PC-9 (cell line): ENCODE measurements at regions not wholly inside any gene's neighbourhood (a gene's known extent, or its start where the extent isn't known, plus 50 kb on each side); places are given as distances from the start of the nearest gene placed in this dataset.

ENCODE experiments used
- BruUV-seq: library from RNA; stranded (reverse); fragments of 400-500 nt; replicated peaks from 2 replicates; lab custom pipeline; 2021; lab: Mats Ljungman, UMichigan
- CTCF ChIA-PET: fragments of 300-600 bp; sonication (Branson Sonifier 250); formaldehyde crosslinking; loops from one replicate; lab custom pipeline; 2022; ENCODE audit warnings: antibody characterized with exemption; lab: Charles Lee
- POLR2A ChIA-PET: fragments of 300-600 bp; sonication (Branson Sonifier 250); formaldehyde crosslinking; loops from one replicate; lab custom pipeline; 2022; ENCODE audit warnings: antibody characterized with exemption; ENCODE audit not compliant: unreplicated experiment; lab: Charles Lee
- DNase-seq, 2 experiments: peaks; one replicate each; pipeline versions ENCODE4 v3.0.0 to v3.0.0-alpha.2; 2015 to 2022; ENCODE audit warnings: mixed read lengths in 1 of 2
- H2AFZ ChIP-seq: fragments of 200-600 bp; sonication (generic); 2 replicates; pipeline ENCODE4 v1.8.1; 2017; ENCODE audit warnings: antibody characterized with exemption
- H3F3A ChIP-seq: fragments of 200-600 bp; sonication (generic); 2 replicates; pipeline ENCODE4 v1.8.1; 2017; ENCODE audit warnings: antibody characterized with exemption, mild to moderate bottlenecking, low read depth; ENCODE audit not compliant: insufficient read depth
- H3K27ac ChIP-seq: fragments of 200-600 bp; sonication (generic); 2 replicates; pipeline ENCODE4 v1.6.1; 2016; ENCODE audit warnings: mixed run types
- H3K27me3 ChIP-seq: fragments of 200-600 bp; sonication (generic); 2 replicates; pipeline ENCODE4 v1.6.1; 2016; ENCODE audit warnings: low read depth, mixed run types; ENCODE audit not compliant: insufficient read depth
- H3K36me3 ChIP-seq: fragments of 200-600 bp; sonication (generic); 2 replicates; pipeline ENCODE4 v1.6.1; 2016; ENCODE audit warnings: low read depth, mixed run types
- H3K4me1 ChIP-seq: fragments of 200-600 bp; sonication (generic); replicated peaks from 2 replicates; pipeline ENCODE4 v1.6.1; 2016; ENCODE audit warnings: mixed run types; ENCODE audit not compliant: insufficient read depth
- H3K4me2 ChIP-seq: fragments of 200-600 bp; sonication (generic); 2 replicates; pipeline ENCODE4 v1.6.1; 2017; ENCODE audit warnings: mixed run types
- H3K4me3 ChIP-seq: fragments of 200-600 bp; sonication (generic); 2 replicates; pipeline ENCODE4 v1.6.1; 2016; ENCODE audit warnings: mixed run types
- H3K79me2 ChIP-seq: fragments of 200-600 bp; sonication (generic); 2 replicates; pipeline ENCODE4 v1.6.1; 2017; ENCODE audit warnings: low read depth, mixed run types
- H3K9me2 ChIP-seq: fragments of 200-600 bp; sonication (generic); 2 replicates; pipeline ENCODE4 v1.8.1; 2017; ENCODE audit warnings: mild to moderate bottlenecking; ENCODE audit not compliant: insufficient read depth
- H3K9me3 ChIP-seq: fragments of 200-600 bp; sonication (generic); 2 replicates; pipeline ENCODE4 v1.8.1; 2016; ENCODE audit warnings: low read depth; ENCODE audit not compliant: insufficient read depth
- H4K20me1 ChIP-seq: fragments of 200-600 bp; sonication (generic); 2 replicates; pipeline ENCODE4 v1.8.1; 2017; ENCODE audit not compliant: insufficient read depth
- EZH2 ChIP-seq: fragments of 200-600 bp; sonication (generic); IDR thresholded peaks from 2 replicates; pipeline ENCODE4 v1.8.0; 2017; ENCODE audit warnings: antibody characterized with exemption, low read depth
- intact Hi-C: fragments of 100-400 bp; cut with micrococcal nuclease; formaldehyde crosslinking; loops from one replicate; pipeline ENCODE4 v1.10.0; 2022; ENCODE audit not compliant: unreplicated experiment
- TF ChIP-seq, protein P1 (sequence below): fragments of 200-600 bp; sonication (generic); conservative IDR thresholded peaks from 2 replicates; pipeline ENCODE4 v1.6.1; 2017; ENCODE audit warnings: mixed run types, antibody characterized with exemption, mild to moderate bottlenecking, moderate library complexity

- Histone ChIP-seq H3K9me2 (no peaks in the 10 kb centered on the region), H3F3A (no peaks in the 10 kb centered on the region), H3K79me2 (no peaks in the 10 kb centered on the region), H3K27ac (no peak overlapping the region), H3K4me3 (no peak overlapping the region), H3K36me3 (no peaks in the 10 kb centered on the region), H3K27me3 (0 out of 2 replicates have a peak, but pooled peaks cover 10% of the 10 kb centered on the region), H2AFZ (no peak overlapping the region), H4K20me1 (no peaks in the 10 kb centered on the region), H3K9me3 (no peaks in the 10 kb centered on the region), H3K4me1 (no peaks in the 10 kb centered on the region), H3K4me2 (no peak overlapping the region)
- TF ChIP-seq EZH2, result no peak
- TF ChIP-seq, protein P1, sequence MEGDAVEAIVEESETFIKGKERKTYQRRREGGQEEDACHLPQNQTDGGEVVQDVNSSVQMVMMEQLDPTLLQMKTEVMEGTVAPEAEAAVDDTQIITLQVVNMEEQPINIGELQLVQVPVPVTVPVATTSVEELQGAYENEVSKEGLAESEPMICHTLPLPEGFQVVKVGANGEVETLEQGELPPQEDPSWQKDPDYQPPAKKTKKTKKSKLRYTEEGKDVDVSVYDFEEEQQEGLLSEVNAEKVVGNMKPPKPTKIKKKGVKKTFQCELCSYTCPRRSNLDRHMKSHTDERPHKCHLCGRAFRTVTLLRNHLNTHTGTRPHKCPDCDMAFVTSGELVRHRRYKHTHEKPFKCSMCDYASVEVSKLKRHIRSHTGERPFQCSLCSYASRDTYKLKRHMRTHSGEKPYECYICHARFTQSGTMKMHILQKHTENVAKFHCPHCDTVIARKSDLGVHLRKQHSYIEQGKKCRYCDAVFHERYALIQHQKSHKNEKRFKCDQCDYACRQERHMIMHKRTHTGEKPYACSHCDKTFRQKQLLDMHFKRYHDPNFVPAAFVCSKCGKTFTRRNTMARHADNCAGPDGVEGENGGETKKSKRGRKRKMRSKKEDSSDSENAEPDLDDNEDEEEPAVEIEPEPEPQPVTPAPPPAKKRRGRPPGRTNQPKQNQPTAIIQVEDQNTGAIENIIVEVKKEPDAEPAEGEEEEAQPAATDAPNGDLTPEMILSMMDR, result no peak
- ChIA-PET CTCF (no interaction called here), POLR2A (no interaction called here)
- DNase-seq, result no peak
- intact Hi-C loops, result no loop called here
- no TSS peak for BruUV-seq
Observed at GRCh38 chr3:66162766-66163165, 58.0 kb upstream of the SLC25A26 start.

DNA sequence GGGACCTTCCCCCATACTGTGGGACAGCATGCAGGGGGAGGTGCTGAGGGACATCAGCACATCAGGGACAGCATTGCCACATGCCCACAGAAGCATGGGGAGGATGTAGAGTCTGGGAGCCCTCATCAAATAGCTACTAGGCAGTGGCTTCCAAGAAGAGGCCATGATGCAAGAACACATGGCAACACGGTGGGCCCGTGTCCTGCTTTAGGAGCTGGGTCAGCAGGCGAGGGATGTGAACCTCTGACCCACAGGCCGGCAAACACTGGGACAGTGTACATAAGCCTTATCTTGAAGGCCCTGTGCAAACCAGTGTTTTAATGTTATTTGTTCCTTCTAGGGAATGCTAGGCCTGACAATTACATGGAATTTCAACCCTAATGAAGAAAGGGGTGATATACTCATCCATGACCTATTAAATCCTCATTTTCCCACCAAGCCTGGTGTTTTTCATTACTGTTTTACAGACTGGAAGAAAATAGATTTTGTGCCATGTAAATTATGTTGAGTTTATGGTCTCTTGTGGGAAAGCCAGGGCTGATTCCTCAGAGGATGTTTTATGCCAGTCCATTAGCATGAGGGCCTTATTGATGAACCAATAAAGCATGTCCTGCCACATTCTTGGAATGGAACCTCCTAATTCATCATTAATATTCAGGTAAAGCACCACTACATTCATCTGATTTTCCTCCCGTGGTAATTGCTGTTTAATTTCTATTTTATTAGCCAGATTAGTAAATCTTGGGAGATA lies 61.7 kb upstream of the SLC25A26 start:
- H3K4me2 ChIP-seq, result no peak overlapping the region
- no peaks in the 10 kb centered on the region for H3F3A ChIP-seq
- H3K4me1 ChIP-seq, result no peaks in the 10 kb centered on the region
- intact Hi-C loops, result no loop called here
- H3K9me3 ChIP-seq, result no peaks in the 10 kb centered on the region
- H3K36me3 ChIP-seq, result no peaks in the 10 kb centered on the region
- no peak overlapping the region for H3K4me3 ChIP-seq
- CTCF ChIA-PET, result no interaction called here
- no peaks in the 10 kb centered on the region for H3K79me2 ChIP-seq
- DNase-seq, result no peak
- TF ChIP-seq, protein P1, result no peak
- TF ChIP-seq EZH2, result no peak
- no peaks in the 10 kb centered on the region for H4K20me1 ChIP-seq
- BruUV-seq, result no TSS peak
- H3K9me2 ChIP-seq, result no peaks in the 10 kb centered on the region
- no peak overlapping the region for H3K27ac ChIP-seq
- no peaks in the 10 kb centered on the region for H3K27me3 ChIP-seq
- POLR2A ChIA-PET, result no interaction called here
- H2AFZ ChIP-seq, result no peak overlapping the region

DNA sequence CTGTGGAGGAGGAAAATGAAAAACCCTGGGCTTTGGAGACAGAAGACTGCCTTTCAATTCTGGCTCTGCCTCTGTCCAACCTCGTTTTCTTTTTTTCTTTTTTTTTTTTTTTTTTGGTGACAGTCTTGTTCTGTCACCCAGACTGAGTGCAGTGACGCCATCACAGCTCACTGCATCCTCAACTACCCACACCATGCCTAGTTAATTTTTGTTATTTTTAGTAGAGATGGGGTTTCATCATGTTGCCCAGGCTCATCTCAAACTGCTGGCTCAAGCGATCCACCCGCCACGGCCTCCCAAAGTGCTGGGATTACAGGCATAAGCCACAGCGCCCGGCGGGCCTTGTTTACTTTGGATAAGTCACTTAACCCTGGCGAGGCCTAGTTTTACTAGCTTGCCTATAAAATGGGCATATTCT lies 66.3 kb upstream of the SLC25A26 start:
- CTCF ChIA-PET, result no interaction called here
- no peaks in the 10 kb centered on the region for H3K27me3 ChIP-seq
- no peak for DNase-seq

More for the DNA sequence above, 66.3 kb upstream of the SLC25A26 start:
- H3K4me3 ChIP-seq, result no peak overlapping the region
- H3K4me1 ChIP-seq, result no peaks in the 10 kb centered on the region
- H2AFZ ChIP-seq, result no peak overlapping the region
- no peaks in the 10 kb centered on the region for H4K20me1 ChIP-seq
- H3K9me2 ChIP-seq, result no peaks in the 10 kb centered on the region
- BruUV-seq, result no TSS peak
- intact Hi-C loops, result no loop called here
- H3K36me3 ChIP-seq, result no peaks in the 10 kb centered on the region
- H3K27ac ChIP-seq, result no peak overlapping the region
- POLR2A ChIA-PET, result no interaction called here
- H3K9me3 ChIP-seq, result no peaks in the 10 kb centered on the region
- TF ChIP-seq, protein P1, result no peak
- TF ChIP-seq EZH2, result no peak
- H3K4me2 ChIP-seq, result no peak overlapping the region
- no peaks in the 10 kb centered on the region for H3F3A ChIP-seq
- no peaks in the 10 kb centered on the region for H3K79me2 ChIP-seq
